Panc1 (cell line): ENCODE measurements at regions not wholly inside any gene's neighbourhood (a gene's known extent, or its start where the extent isn't known, plus 50 kb on each side); places are given as distances from the start of the nearest gene placed in this dataset.

Experiments
- ATAC-seq: fragments of 200-7000 bp; cut with Tn5 transposase; 2 replicates; pipeline ENCODE4 v1.9.1; 2020; ENCODE audit warnings: mild to moderate bottlenecking, moderate library complexity
- BruUV-seq: library from RNA; stranded (reverse); fragments of 400-500 nt; replicated peaks from 2 replicates; lab custom pipeline; 2021; lab: Mats Ljungman, UMichigan
- CTCF ChIA-PET: fragments of 300-600 bp; sonication (Branson Sonifier 250); formaldehyde crosslinking; loops from one replicate; lab custom pipeline; 2022; ENCODE audit warnings: antibody characterized with exemption; lab: Charles Lee
- POLR2A ChIA-PET: fragments of 300-600 bp; sonication (Branson Sonifier 250); formaldehyde crosslinking; loops from one replicate; lab custom pipeline; 2022; ENCODE audit warnings: antibody characterized with exemption; lab: Charles Lee
- DNase-seq: peaks from one replicate; pipeline ENCODE4 v3.0.0-alpha.2; 2010; ENCODE audit warnings: low read depth, low spot score
- H3K27ac ChIP-seq: 2 replicates; pipeline ENCODE4 v1.5.1; 2011; ENCODE audit warnings: mild to moderate bottlenecking, low read length, inconsistent platforms
- H3K27me3 ChIP-seq: fragments of 200-500 bp; sonication (Bioruptor generic); 2 replicates; pipeline ENCODE4 v1.6.0; 2014; ENCODE audit warnings: low read length, inconsistent platforms; ENCODE audit not compliant: control insufficient read depth, insufficient read depth
- H3K36me3 ChIP-seq: fragments of 200-500 bp; sonication (Bioruptor generic); 2 replicates; pipeline ENCODE4 v1.5.1; 2014; ENCODE audit warnings: inconsistent platforms, mild to moderate bottlenecking, low read length, moderate library complexity; ENCODE audit not compliant: control insufficient read depth, insufficient read depth
- H3K4me1 ChIP-seq: 2 replicates; pipeline ENCODE4 v1.5.1; 2011; ENCODE audit warnings: inconsistent platforms, mild to moderate bottlenecking, low read length, moderate library complexity; ENCODE audit not compliant: control insufficient read depth, insufficient read depth
- H3K4me3 ChIP-seq, 2 experiments: 2 replicates each; pipeline ENCODE4 v1.5.1; 2011 to 2012; ENCODE audit warnings: low read depth in 2 of 2, low read length in 2 of 2, mild to moderate bottlenecking in 2 of 2, inconsistent platforms in 1 of 2, moderate library complexity in 1 of 2
- H3K9me3 ChIP-seq: fragments of 200-500 bp; sonication (Bioruptor generic); 2 replicates; pipeline ENCODE4 v1.5.1; 2014; ENCODE audit warnings: low read depth, mild to moderate bottlenecking, inconsistent platforms, low read length, moderate library complexity; ENCODE audit not compliant: control insufficient read depth, insufficient read depth
- POLR2AphosphoS5 ChIP-seq: IDR thresholded peaks from 2 replicates; pipeline ENCODE4 v1.6.1; 2012; ENCODE audit warnings: mild to moderate bottlenecking, low read depth, low read length, moderate library complexity
- SIN3A ChIP-seq: IDR thresholded peaks from 2 replicates; pipeline ENCODE4 v1.6.1; 2012; ENCODE audit warnings: low read depth, mild to moderate bottlenecking, low read length, moderate library complexity, borderline replicate concordance; ENCODE audit not compliant: insufficient read depth
- TCF7L2 ChIP-seq: IDR thresholded peaks from 2 replicates; pipeline ENCODE4 v1.6.1; 2011; ENCODE audit warnings: mild to moderate bottlenecking, low read depth, low read length, inconsistent platforms
- in situ Hi-C: cut with HindIII; loops from 2 replicates; pipeline ENCODE4 v1.10.0; 2016; ENCODE audit warnings: low sequenced_read_pairs, low pct_unique_long_range_greater_than_20kb
- intact Hi-C: fragments of 100-400 bp; cut with micrococcal nuclease; formaldehyde crosslinking; loops from one replicate; pipeline ENCODE4 v1.10.0; 2022; ENCODE audit not compliant: unreplicated experiment
- TF ChIP-seq, protein P1 (sequence below): fragments of 450-650 bp; IDR thresholded peaks from 2 replicates; pipeline ENCODE4 v1.5.1; 2017; ENCODE audit warnings: mild to moderate bottlenecking
- TF ChIP-seq, protein P2 (sequence below), 2 experiments: IDR thresholded peaks; 2 replicates each; pipeline ENCODE4 v1.6.1; 2011 to 2012; ENCODE audit warnings: low read depth in 2 of 2, control low read depth in 1 of 2, low read length in 1 of 2, mild to moderate bottlenecking in 1 of 2, moderate library complexity in 1 of 2; ENCODE audit not compliant: insufficient read depth in 1 of 2

- no peaks in the 10 kb centered on the region for H3K4me1 ChIP-seq
- in situ Hi-C loops (no loop called here), intact Hi-C loops (no loop called here)
- TF ChIP-seq, protein P1, sequence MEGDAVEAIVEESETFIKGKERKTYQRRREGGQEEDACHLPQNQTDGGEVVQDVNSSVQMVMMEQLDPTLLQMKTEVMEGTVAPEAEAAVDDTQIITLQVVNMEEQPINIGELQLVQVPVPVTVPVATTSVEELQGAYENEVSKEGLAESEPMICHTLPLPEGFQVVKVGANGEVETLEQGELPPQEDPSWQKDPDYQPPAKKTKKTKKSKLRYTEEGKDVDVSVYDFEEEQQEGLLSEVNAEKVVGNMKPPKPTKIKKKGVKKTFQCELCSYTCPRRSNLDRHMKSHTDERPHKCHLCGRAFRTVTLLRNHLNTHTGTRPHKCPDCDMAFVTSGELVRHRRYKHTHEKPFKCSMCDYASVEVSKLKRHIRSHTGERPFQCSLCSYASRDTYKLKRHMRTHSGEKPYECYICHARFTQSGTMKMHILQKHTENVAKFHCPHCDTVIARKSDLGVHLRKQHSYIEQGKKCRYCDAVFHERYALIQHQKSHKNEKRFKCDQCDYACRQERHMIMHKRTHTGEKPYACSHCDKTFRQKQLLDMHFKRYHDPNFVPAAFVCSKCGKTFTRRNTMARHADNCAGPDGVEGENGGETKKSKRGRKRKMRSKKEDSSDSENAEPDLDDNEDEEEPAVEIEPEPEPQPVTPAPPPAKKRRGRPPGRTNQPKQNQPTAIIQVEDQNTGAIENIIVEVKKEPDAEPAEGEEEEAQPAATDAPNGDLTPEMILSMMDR = no peak
- TF ChIP-seq POLR2AphosphoS5 (no peak), TCF7L2 (no peak), SIN3A (no peak)
- TF ChIP-seq, protein P2, sequence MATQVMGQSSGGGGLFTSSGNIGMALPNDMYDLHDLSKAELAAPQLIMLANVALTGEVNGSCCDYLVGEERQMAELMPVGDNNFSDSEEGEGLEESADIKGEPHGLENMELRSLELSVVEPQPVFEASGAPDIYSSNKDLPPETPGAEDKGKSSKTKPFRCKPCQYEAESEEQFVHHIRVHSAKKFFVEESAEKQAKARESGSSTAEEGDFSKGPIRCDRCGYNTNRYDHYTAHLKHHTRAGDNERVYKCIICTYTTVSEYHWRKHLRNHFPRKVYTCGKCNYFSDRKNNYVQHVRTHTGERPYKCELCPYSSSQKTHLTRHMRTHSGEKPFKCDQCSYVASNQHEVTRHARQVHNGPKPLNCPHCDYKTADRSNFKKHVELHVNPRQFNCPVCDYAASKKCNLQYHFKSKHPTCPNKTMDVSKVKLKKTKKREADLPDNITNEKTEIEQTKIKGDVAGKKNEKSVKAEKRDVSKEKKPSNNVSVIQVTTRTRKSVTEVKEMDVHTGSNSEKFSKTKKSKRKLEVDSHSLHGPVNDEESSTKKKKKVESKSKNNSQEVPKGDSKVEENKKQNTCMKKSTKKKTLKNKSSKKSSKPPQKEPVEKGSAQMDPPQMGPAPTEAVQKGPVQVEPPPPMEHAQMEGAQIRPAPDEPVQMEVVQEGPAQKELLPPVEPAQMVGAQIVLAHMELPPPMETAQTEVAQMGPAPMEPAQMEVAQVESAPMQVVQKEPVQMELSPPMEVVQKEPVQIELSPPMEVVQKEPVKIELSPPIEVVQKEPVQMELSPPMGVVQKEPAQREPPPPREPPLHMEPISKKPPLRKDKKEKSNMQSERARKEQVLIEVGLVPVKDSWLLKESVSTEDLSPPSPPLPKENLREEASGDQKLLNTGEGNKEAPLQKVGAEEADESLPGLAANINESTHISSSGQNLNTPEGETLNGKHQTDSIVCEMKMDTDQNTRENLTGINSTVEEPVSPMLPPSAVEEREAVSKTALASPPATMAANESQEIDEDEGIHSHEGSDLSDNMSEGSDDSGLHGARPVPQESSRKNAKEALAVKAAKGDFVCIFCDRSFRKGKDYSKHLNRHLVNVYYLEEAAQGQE (IDR thresholded peaks at IDR 0.05; ENCODE audit: insufficient read depth in 1 of 2, low read depth in 2 of 2, low read length in 1 of 2) = no peak
- H3K4me3 ChIP-seq = no peak overlapping the region
- no peaks in the 10 kb centered on the region for H3K27me3 ChIP-seq
- H3K9me3 ChIP-seq = no peaks in the 10 kb centered on the region
- BruUV-seq = no TSS peak
- CTCF ChIA-PET = no interaction called here
- H3K27ac ChIP-seq = no peak overlapping the region
- ATAC-seq (no peak), DNase-seq (no peak)
- POLR2A ChIA-PET = no interaction called here
- no peaks in the 10 kb centered on the region for H3K36me3 ChIP-seq
Measured at GRCh38 chr1:96414598-96414997, 307.0 kb upstream of the PTBP2 start.

DNA sequence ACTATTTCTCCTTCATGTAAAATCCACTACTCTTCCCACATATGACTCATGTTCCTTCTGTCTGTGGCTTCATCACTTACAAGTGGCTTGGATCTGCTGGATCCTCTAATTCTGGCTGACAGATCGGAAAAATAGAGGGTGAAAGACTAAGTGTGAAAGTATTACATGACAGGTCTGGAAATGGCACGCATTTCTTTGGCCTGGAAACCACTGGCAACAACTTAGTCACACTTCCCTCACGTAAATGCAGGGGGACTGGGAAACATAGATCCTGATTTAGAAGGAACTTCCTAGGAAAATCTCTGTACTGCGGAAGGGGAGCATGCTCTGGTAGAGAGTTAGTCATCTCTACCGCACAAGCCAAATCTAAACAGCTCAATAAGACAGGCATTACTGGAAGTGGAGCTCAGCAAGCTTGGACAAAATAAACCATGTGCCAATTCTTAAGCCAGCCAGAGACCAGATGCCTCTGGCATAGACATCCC is 305.4 kb upstream of the PTBP2 start:
- TF ChIP-seq, protein P2 (IDR thresholded peaks at IDR 0.05; ENCODE audit: insufficient read depth in 1 of 2, low read depth in 2 of 2, low read length in 1 of 2) = no peak
- TF ChIP-seq, protein P1 = no peak
- TF ChIP-seq TCF7L2 = no peak
- no peak for TF ChIP-seq POLR2AphosphoS5
- TF ChIP-seq SIN3A = no peak
- intact Hi-C loops = no loop called here
- ATAC-seq = no peak
- in situ Hi-C loops = no loop called here
- ChIA-PET CTCF (no interaction called here), POLR2A (no interaction called here)
- Histone ChIP-seq H3K4me3 (no peak overlapping the region), H3K27ac (no peak overlapping the region), H3K27me3 (no peaks in the 10 kb centered on the region), H3K36me3 (no peaks in the 10 kb centered on the region), H3K4me1 (no peaks in the 10 kb centered on the region), H3K9me3 (no peaks in the 10 kb centered on the region)
- no TSS peak for BruUV-seq
- peak; percentile 33 for DNase-seq
